ENCODE measurements at regions not wholly inside any gene's neighbourhood (a gene's known extent, or its start where the extent isn't known, plus 50 kb on each side); places are given as distances from the start of the nearest gene placed in this dataset.

- Mint-ChIP-seq H3K27ac (no peak overlapping the region), H3K4me1 (no peaks in the 10 kb centered on the region), H3K27me3 (ENCODE audit: insufficient read depth) (no peaks in the 10 kb centered on the region), H3K9me3 (peaks cover 29% of the 10 kb centered on the region), H3K4me3 (no peak overlapping the region), H3K36me3 (ENCODE audit: low read depth) (no peaks in the 10 kb centered on the region)
- H3K4me3 ChIP-seq (ENCODE audit: low read length): no peak overlapping the region
- no peak overlapping the region for H3K27ac ChIP-seq (ENCODE audit: low read depth, low read length)
- H3K4me1 ChIP-seq (ENCODE audit: control insufficient read depth, insufficient read depth, low read length): no peaks in the 10 kb centered on the region
- H3K27me3 ChIP-seq (ENCODE audit: control insufficient read depth, insufficient read depth, low read length, poor library complexity, severe bottlenecking): no peaks in the 10 kb centered on the region
- DNase-seq: no peak
- H3K9ac ChIP-seq (ENCODE audit: extremely low read depth, low read length, poor library complexity, severe bottlenecking): no peak overlapping the region
- TF ChIP-seq, protein P1, sequence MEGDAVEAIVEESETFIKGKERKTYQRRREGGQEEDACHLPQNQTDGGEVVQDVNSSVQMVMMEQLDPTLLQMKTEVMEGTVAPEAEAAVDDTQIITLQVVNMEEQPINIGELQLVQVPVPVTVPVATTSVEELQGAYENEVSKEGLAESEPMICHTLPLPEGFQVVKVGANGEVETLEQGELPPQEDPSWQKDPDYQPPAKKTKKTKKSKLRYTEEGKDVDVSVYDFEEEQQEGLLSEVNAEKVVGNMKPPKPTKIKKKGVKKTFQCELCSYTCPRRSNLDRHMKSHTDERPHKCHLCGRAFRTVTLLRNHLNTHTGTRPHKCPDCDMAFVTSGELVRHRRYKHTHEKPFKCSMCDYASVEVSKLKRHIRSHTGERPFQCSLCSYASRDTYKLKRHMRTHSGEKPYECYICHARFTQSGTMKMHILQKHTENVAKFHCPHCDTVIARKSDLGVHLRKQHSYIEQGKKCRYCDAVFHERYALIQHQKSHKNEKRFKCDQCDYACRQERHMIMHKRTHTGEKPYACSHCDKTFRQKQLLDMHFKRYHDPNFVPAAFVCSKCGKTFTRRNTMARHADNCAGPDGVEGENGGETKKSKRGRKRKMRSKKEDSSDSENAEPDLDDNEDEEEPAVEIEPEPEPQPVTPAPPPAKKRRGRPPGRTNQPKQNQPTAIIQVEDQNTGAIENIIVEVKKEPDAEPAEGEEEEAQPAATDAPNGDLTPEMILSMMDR (conservative IDR thresholded peaks at IDR 0.05): no peak
- WGBS, 2 experiments (ENCODE audit: insufficient coverage in 1 of 2, insufficient read length in 1 of 2): 86 to 94% methylated on average over 1 to 2 of the region's 2 CpGs
- peaks cover 43% of the 10 kb centered on the region for H3K9me3 ChIP-seq (ENCODE audit: control insufficient read depth, low read length)
- no peaks in the 10 kb centered on the region for H3K36me3 ChIP-seq (ENCODE audit: control insufficient read depth, insufficient read depth, low read length)
Observed at GRCh38 chr1:193320270-193320669, 133.9 kb upstream of the B3GALT2 start.

GRCh38 chr1:193318347-193318746, 131.9 kb upstream of the B3GALT2 start:
- H3K4me1 Mint-ChIP-seq: no peaks in the 10 kb centered on the region
- H3K9me3 ChIP-seq (ENCODE audit: control insufficient read depth, low read length): peaks cover 26% of the 10 kb centered on the region
- no peak overlapping the region for H3K27ac Mint-ChIP-seq

DNA sequence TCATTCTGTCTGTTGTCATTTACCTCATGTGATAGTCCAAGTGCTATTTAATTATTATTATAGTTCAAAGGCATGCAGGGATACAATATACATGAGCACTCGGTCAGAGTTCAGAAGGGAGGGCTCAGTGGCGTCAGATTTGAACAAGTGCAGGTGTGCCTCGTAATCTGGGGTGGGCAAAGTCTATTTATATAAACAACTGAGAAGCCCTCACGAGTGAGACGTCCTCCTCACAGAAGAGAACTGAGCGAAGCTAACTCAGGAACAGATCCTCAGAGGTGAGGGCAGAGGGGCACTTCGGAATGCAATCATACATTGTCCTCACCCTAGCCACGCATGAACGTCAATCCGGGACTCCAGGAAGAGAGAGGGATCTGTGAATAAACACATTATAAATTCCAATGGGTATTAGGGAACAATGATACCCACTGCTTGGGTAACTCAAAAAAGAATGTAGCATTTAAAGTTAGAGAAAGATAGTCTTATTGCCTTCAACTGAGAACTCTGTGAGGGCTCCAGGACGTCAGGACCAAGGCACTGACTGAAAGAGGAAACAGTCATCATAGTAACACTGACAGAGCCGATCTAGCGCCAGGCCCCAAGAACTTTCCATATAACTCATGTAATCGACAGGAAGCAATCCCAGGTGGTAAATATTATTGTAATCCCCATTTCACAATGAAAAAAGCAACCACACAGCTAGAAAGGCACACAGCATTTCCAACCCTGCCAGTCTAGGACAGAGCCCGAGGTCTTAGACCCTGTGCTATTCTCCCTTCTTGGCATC, 127.1 kb upstream of the B3GALT2 start:
- TF ChIP-seq, protein P1 (conservative IDR thresholded peaks at IDR 0.05): no peak
- no peak for DNase-seq
- Histone ChIP-seq H3K27ac (ENCODE audit: low read depth, low read length) (no peak overlapping the region), H3K9me3 (ENCODE audit: control insufficient read depth, low read length) (peaks cover 7% of the 10 kb centered on the region), H3K36me3 (ENCODE audit: control insufficient read depth, insufficient read depth, low read length) (no peaks in the 10 kb centered on the region), H3K4me3 (ENCODE audit: low read length) (no peak overlapping the region), H3K9ac (ENCODE audit: extremely low read depth, low read length, poor library complexity, severe bottlenecking) (no peak overlapping the region), H3K4me1 (ENCODE audit: control insufficient read depth, insufficient read depth, low read length) (peaks cover 2% of the 10 kb centered on the region), H3K27me3 (ENCODE audit: control insufficient read depth, insufficient read depth, low read length, poor library complexity, severe bottlenecking) (no peaks in the 10 kb centered on the region)
- Mint-ChIP-seq H3K4me3 (no peak overlapping the region), H3K9me3 (peaks cover 7% of the 10 kb centered on the region), H3K27me3 (ENCODE audit: insufficient read depth) (no peaks in the 10 kb centered on the region), H3K27ac (no peak overlapping the region), H3K36me3 (ENCODE audit: low read depth) (no peaks in the 10 kb centered on the region), H3K4me1 (peaks cover 24% of the 10 kb centered on the region)
- 93 to 94% methylated on average over 11 to 15 of the region's 15 CpGs for WGBS, 2 experiments (ENCODE audit: insufficient coverage in 1 of 2, insufficient read length in 1 of 2)

More at GRCh38 chr1:193318347-193318746, 131.9 kb upstream of the B3GALT2 start:
- H3K36me3 Mint-ChIP-seq (ENCODE audit: low read depth): no peaks in the 10 kb centered on the region
- no peak overlapping the region for H3K4me3 Mint-ChIP-seq
- Histone ChIP-seq H3K4me1 (ENCODE audit: control insufficient read depth, insufficient read depth, low read length) (no peaks in the 10 kb centered on the region), H3K27me3 (ENCODE audit: control insufficient read depth, insufficient read depth, low read length, poor library complexity, severe bottlenecking) (no peaks in the 10 kb centered on the region), H3K27ac (ENCODE audit: low read depth, low read length) (no peak overlapping the region), H3K36me3 (ENCODE audit: control insufficient read depth, insufficient read depth, low read length) (no peaks in the 10 kb centered on the region), H3K9ac (ENCODE audit: extremely low read depth, low read length, poor library complexity, severe bottlenecking) (no peak overlapping the region), H3K4me3 (ENCODE audit: low read length) (no peak overlapping the region)
- peaks cover 17% of the 10 kb centered on the region for H3K9me3 Mint-ChIP-seq
- DNase-seq: no peak
- TF ChIP-seq, protein P1 (conservative IDR thresholded peaks at IDR 0.05): no peak
- H3K27me3 Mint-ChIP-seq (ENCODE audit: insufficient read depth): no peaks in the 10 kb centered on the region
